ENCODE measurements at regions not wholly inside any gene's neighbourhood (a gene's known extent, or its start where the extent isn't known, plus 50 kb on each side); places are given as distances from the start of the nearest gene placed in this dataset.

DNA sequence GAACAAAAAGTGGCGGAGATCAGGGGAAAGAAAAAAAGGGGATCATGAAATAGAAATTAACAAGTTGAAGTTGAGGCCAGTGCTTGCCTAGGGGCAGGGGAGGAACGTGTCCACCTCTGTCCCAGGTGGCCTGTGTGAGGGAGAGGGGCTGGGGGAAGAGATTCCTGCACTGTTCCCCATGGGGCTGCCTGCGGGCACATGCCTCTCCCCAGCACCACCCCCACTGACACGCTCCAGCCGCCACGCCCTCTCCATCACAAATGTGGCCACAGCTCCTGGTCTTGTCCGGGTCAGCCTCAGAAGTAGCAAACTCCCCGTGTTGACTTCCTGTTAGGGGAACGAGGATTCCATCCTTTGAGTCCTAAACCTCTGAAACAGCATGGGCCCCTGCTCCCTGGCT lies 161.2 kb downstream of the GLI2 start:
- TF ChIP-seq, protein P1, sequence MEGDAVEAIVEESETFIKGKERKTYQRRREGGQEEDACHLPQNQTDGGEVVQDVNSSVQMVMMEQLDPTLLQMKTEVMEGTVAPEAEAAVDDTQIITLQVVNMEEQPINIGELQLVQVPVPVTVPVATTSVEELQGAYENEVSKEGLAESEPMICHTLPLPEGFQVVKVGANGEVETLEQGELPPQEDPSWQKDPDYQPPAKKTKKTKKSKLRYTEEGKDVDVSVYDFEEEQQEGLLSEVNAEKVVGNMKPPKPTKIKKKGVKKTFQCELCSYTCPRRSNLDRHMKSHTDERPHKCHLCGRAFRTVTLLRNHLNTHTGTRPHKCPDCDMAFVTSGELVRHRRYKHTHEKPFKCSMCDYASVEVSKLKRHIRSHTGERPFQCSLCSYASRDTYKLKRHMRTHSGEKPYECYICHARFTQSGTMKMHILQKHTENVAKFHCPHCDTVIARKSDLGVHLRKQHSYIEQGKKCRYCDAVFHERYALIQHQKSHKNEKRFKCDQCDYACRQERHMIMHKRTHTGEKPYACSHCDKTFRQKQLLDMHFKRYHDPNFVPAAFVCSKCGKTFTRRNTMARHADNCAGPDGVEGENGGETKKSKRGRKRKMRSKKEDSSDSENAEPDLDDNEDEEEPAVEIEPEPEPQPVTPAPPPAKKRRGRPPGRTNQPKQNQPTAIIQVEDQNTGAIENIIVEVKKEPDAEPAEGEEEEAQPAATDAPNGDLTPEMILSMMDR (IDR thresholded peaks at IDR 0.05): no peak
- no peak for TF ChIP-seq POLR2A (IDR thresholded peaks at IDR 0.05)
